ENCODE measurements at regions not wholly inside any gene's neighbourhood (a gene's known extent, or its start where the extent isn't known, plus 50 kb on each side); places are given as distances from the start of the nearest gene placed in this dataset.

GRCh38 chr4:17275836-17276235, 236.1 kb downstream of the QDPR start:
- TF ChIP-seq, protein P1, sequence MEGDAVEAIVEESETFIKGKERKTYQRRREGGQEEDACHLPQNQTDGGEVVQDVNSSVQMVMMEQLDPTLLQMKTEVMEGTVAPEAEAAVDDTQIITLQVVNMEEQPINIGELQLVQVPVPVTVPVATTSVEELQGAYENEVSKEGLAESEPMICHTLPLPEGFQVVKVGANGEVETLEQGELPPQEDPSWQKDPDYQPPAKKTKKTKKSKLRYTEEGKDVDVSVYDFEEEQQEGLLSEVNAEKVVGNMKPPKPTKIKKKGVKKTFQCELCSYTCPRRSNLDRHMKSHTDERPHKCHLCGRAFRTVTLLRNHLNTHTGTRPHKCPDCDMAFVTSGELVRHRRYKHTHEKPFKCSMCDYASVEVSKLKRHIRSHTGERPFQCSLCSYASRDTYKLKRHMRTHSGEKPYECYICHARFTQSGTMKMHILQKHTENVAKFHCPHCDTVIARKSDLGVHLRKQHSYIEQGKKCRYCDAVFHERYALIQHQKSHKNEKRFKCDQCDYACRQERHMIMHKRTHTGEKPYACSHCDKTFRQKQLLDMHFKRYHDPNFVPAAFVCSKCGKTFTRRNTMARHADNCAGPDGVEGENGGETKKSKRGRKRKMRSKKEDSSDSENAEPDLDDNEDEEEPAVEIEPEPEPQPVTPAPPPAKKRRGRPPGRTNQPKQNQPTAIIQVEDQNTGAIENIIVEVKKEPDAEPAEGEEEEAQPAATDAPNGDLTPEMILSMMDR (IDR thresholded peaks at IDR 0.05; ENCODE audit: low read depth, low read length, poor library complexity, severe bottlenecking) = no peak
- no peak for TF ChIP-seq EZH2phosphoT487 (IDR thresholded peaks at IDR 0.05; ENCODE audit: borderline replicate concordance, low read length)

Measured in DOHH2 (cell line).